HTR-8/SVneo (cell line): ENCODE measurements at regions not wholly inside any gene's neighbourhood (a gene's known extent, or its start where the extent isn't known, plus 50 kb on each side); places are given as distances from the start of the nearest gene placed in this dataset.

Experiments used
- DNase-seq: peaks from one replicate; pipeline ENCODE4 v3.0.0; 2011; ENCODE audit warnings: low spot score, mixed read lengths; ENCODE audit not compliant: insufficient read length
- FAIRE-seq: peaks from 2 replicates; lab custom pipeline; 2011; peaks lifted over from hg19 to GRCh38; lab: Jason Lieb, UNC

GRCh38 chr4:43337707-43338106 is 445.2 kb downstream of the GRXCR1 start:
- FAIRE-seq (no peak), DNase-seq (no peak)

DNA sequence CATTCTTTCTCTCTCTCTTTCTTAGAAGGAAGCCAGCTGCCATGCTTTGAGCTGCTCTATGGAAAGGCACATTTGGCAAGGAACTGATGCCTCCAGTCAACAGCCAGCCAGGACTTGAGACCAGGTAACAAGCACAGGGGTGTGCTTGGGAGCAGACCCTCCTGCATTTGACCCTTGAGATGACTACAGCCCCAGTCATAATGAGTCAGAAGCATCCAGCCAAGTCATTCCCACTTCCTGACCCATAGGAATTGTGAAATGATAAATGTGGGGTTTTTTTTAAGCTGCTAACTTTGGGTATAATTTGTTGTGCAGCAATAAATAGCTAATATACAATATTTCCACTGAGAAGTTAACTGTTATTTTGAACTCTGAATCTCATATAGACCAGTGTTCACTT is 446.9 kb downstream of the GRXCR1 start:
- no peak for FAIRE-seq
- DNase-seq, result no peak

GRCh38 chr4:43341741-43342140 is 449.2 kb downstream of the GRXCR1 start:
- no peak for DNase-seq
- FAIRE-seq, result no peak

DNA sequence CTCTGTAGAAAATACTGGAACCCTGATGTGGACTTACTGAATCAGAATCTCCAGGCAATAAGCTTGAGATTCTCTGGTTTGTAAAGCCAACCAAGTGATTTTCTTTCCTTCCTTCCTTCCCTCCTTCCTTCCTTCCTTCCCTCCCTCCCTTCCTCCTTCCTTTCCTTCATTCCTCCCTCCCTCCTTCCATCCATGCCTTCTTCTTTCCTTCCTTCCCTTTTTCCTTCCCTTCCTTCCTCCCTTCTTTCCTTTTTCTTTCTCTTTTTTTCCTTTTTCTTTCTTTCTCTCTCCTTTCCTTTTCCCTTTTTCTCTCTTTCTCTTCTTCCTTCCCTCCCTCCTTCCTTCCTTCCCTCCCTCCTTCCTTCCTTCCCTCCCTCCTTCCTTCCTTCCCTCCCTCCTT is 450.8 kb downstream of the GRXCR1 start:
- FAIRE-seq, result no peak
- DNase-seq, result no peak

DNA sequence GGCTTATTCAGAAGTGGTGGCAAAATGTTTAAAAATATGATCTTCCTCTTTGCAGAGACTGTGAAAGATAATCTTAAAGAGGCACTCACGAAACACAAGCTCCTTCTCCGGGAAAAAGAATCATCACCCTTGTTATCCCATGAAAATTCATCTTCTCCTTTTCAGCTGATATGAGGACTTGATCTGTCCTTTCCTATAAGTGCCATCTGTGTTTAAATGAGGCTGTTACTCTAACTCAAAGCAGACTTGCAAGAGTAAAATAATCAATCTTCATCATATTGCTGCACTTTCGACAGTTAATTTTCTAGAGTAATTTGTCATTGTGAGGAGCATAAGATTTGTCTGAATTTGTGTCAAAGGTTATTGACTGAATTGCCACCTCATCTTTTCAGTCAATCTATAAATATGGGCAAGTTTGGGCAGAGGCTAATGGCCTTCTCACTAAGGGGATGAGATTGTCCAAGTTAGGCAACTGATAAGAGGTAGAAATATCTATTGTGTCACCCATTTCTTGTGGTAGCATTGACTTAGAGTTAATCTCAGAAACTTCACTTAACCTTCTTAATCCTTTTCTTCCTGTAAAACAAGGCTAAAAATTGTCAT is 452.9 kb downstream of the GRXCR1 start:
- DNase-seq, result no peak
- no peak for FAIRE-seq

DNA sequence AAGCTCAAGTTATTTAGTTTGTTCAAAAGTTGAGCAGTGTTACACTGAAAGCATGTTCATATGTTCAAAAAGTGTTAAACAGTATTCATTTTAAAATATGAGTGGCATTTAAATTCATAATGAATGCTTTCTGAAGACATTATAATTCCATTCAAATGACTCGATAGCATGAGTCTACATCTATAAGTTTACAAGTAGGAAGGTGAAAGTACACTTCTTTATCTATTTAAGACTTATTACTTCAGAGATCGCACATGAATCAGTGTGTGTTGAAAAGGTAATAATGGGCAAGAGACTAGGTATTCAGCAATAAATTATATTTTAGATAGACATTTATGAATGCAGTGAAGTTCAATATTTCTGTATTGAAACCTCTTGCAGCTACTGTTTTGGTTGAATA is 456.1 kb downstream of the GRXCR1 start:
- no peak for FAIRE-seq

GRCh38 chr4:43351970-43352806 is 459.7 kb downstream of the GRXCR1 start:
- DNase-seq, result no peak
- FAIRE-seq, result no peak

More for the DNA sequence above, 456.1 kb downstream of the GRXCR1 start:
- no peak for DNase-seq

- DNase-seq (no peak), FAIRE-seq (no peak)
These were observed 460.3 kb downstream of the GRXCR1 start for GRCh38 chr4:43352859-43353258.

DNA sequence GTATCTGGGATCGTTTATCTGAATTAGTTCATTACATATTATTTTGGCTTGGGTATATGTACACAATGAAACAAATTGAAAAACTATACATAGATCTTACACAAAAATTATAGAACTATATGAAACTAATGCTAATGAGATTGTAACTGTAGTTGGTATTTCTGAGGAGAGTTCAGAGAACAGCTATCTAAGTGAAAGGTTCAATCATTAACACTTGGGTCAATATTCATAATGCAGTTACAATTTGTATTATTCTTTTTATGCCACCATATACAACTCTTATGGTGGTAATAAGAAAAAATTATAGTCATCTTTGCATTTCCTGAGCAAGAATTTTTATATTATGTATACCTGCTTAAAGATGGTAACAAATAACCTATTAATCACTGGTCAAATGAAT is 461.0 kb downstream of the GRXCR1 start:
- no peak for FAIRE-seq

GRCh38 chr4:43356786-43357185 is 464.3 kb downstream of the GRXCR1 start:
- FAIRE-seq, result no peak
- no peak for DNase-seq

More for the DNA sequence above, 461.0 kb downstream of the GRXCR1 start:
- DNase-seq, result no peak

DNA sequence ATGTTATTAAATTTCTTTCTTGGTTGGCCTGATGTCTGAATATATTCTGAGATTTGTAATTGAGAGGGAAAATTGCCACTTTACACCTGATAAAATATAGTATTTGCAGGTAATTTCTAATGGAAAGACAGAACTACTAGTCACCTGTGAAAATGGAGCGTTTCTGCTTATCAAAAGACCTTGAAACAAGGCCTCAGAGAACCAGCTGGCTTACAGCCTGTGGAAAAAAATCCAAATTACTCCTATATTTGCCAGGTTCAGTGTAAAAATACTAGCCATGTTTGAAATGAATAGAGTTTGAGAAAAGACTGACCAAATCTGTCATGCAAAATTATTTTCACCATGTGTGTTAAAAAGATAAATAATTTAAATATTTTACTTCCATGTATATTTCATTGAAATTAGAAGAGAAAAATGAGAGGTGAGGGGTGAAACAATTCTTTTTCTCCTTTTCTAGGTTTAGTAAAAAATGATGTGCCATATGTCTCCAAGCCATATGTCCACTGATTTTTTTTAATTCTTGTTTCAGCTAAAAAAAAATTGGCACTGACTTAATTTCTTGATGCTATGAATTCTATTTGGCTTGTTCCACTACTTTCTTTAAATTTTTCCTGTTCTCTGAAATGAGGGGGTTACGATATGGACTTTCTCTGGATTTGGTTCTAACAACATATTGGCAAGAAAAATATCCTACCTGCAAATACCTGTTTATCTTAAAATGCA is 464.9 kb downstream of the GRXCR1 start:
- DNase-seq (no peak), FAIRE-seq (no peak)

DNA sequence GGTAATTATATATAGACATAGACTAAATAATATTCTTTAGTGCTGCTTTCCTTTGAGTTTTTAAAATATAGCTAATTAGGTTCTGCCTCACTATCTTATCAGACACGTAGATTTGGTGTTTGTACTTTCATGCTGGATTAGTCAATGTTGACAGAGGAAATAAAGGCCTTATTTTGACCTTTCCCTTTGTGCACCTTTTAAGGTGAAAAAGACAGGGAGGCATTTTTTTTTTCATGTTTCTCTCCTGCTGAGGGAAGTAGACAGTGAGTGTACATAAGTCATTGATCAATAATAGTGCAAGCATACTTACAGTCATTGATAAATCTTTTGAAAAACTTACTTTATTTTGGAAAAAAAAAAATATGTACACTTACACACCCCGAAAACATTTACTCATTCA is 467.8 kb downstream of the GRXCR1 start:
- FAIRE-seq (no peak), DNase-seq (no peak)

DNA sequence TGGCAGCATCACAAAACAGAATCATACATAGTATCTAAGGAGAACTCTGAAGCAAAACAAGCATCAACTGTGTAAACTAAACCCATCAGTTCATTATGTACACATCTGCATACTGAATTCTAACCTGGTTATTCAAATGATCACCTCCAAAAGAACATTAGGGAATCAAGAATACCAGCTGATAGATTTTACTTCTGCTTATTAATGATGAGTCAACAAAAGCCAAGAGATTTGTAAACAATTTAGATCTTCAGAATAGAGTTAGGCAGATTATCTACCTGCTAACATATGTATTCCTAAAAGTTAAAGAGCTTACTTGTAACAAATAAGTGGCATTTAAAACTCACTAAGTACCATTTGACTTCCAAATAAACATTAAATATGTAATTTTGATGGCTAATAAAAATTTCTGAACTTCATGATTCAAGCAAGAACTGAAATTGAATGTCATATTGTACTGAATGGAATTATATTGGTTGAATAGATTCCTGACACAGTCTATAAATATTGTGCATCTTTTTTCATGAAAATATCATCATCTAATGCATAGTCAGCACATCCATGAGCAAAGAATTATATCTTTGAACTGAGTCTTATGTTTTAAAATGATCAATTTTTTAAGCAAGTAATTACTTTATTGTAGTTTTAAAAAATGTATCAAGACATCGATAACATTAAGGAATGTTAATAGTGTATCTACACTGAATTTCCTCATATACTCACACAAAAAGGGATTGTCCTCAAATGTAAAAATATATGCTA is 470.5 kb downstream of the GRXCR1 start:
- FAIRE-seq (no peak), DNase-seq (no peak)

DNA sequence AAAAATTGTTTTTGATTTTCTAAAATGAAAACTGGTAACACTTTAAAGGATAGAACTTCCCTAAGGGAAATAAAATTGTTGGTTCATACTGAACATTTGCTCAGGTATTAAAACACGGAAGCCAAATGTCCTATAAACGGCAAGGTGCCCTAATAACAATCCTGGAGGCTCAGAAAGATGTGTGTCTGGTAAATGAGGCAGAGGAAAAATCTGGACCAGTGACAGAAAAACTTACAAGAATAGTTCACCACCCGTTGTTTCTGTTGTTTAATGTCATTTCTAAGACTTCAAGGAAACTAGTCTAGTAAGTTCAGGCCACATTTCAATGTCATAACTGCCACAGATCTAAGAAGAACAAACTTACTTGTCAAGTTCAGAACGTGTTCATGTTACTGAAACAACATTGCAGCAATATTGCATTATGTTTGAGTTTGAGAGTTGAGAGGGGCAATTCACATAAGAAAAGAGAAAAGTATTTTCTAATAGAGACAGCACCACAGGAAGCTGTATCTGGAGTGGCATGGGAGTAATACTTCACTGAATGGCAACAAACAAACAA is 476.6 kb downstream of the GRXCR1 start:
- FAIRE-seq (no peak), DNase-seq (no peak)

GRCh38 chr4:43373201-43373600 is 480.7 kb downstream of the GRXCR1 start:
- FAIRE-seq, result no peak
- no peak for DNase-seq

- FAIRE-seq, result no peak
- DNase-seq, result no peak
These were observed 481.8 kb downstream of the GRXCR1 start for GRCh38 chr4:43374216-43374751.

DNA sequence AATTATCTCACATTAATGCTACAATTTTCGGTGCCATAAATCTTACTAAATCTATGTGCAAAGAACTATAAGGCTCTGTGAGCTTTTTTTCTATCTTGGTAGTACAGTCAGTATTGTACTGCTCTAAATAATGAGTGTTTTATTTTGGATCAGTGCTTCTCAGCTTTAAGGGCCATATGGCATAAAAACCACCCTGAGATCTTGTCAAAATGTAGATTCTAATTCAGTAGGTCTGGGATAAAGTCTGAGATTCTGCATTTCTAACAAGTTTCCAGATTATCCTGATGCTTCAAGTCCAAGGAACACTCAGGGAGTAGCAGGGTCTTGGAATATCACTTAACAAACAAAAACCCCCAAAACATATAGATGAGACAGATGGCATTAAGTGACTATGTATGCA is 486.5 kb downstream of the GRXCR1 start:
- DNase-seq, result no peak
- no peak for FAIRE-seq

DNA sequence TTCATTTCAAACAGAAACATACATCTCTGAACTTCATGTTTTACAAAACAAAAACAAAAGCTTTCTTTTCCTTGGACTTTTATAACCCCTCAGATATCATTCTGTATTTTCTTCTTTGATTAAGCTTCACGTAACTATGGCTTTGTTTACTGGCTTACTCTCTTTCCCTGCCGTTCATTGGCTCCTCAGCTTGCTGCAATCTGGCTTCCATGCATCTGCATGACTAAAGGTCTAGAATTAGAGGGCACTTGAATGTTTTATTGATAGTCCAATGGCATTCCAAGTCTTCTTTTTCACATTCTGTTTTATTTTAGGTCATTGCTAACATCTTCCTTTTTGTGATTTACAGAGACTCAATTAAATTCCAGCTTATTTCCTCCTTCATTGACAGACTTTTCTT is 487.6 kb downstream of the GRXCR1 start:
- no peak for FAIRE-seq
- no peak for DNase-seq

DNA sequence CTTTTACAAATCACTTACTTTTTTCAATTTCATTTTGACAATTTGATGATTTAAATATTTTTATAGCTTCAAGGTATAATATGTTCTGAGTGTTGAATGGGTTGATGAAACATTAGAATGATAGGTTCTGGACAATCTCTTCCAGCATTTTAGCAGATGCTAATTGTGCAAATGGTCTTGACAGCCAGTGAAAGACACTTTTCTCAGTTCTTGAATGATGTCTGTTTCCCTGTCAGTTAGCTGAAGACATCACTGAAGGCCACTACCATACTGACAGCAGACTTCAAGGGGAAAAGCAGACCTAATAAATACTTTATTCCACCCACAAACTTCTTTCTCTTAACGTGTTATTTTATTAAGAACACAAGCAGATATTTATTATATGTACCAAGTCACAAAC is 498.6 kb downstream of the GRXCR1 start:
- no peak for FAIRE-seq
- DNase-seq, result no peak

- DNase-seq, result no peak
- no peak for FAIRE-seq
These were observed 502.5 kb downstream of the GRXCR1 start for GRCh38 chr4:43394976-43395375.
